HG03520 (cell line): ENCODE measurements at regions not wholly inside any gene's neighbourhood (a gene's known extent, or its start where the extent isn't known, plus 50 kb on each side); places are given as distances from the start of the nearest gene placed in this dataset.

Source experiments
- ATAC-seq: cut with Tn5 transposase; IDR thresholded peaks from one replicate; pipeline ENCODE4 v1.9.1; 2021; ENCODE audit warnings: mild to moderate bottlenecking, moderate library complexity; ENCODE audit not compliant: unreplicated experiment

- ATAC-seq: no peak
These were observed 105.0 kb upstream of the ALDH1B1 start for GRCh38 chr9:38287420-38287985.

GRCh38 chr9:38286766-38287165 lies 105.7 kb upstream of the ALDH1B1 start:
- no peak for ATAC-seq

DNA sequence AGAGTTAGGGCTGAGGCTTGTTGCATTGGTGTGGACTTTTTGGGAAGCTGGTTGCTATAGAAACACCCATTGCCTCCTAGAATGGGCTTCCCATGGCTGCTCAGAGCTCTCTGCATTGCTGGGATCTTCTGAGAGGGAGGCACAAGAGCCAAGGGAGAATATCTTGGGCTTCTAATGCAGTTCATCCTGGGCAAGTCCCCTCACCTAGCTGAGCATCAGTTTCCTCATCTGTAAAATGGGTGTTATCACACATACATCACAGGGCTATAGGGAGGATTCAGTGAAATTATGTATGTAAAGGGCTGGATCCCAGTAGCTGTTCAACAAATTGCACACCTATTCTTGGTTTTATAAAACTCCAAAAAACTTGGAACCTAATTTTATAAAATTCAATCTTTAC lies 106.1 kb upstream of the ALDH1B1 start:
- ATAC-seq: no peak

DNA sequence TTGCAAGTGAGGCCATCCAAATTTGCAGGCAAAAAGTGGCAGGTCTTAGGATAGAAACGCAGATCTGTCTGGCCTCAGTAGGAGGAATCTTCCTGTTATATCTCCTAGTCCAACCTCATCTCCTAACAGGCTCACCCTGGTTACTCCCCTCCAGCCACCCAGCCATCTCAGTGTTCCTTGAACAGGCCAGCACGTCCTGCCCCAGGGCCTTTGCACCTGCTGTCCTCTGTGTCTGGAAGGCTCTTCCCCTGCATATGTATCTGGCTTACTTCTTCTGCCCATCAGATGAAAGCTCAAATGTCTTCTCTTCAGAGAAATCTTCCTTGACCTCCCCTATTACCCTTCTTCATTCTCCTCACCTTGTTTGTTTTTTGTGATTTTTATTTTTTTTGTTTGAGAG lies 107.3 kb upstream of the ALDH1B1 start:
- no peak for ATAC-seq

GRCh38 chr9:38284588-38285051 lies 107.9 kb upstream of the ALDH1B1 start:
- no peak for ATAC-seq

DNA sequence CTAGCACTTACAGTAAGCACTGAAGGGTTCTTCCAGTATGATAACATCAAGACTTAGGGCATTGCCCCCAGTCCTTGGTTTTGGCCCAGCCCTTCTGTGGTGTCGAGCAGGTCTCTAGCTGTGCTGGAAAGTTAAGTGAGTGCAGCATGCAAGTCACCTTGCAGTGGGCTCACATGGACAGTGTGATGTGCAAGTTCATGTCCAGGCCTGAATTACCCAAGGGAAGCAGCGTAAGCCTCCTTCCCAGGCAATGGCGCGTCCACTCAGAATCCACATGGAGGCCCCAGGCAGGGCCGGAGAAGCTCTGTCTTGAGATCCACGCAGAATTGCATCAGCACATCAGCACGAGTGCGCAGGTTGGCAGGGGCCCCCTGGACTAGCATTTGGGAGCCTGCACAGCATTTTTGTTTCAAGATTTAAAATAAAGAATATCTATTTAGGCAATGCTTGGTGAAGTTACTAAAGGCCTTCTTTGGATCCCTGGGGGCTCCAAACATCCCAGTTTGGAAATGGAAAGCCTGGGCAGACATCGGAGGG lies 108.4 kb upstream of the ALDH1B1 start:
- no peak for ATAC-seq

DNA sequence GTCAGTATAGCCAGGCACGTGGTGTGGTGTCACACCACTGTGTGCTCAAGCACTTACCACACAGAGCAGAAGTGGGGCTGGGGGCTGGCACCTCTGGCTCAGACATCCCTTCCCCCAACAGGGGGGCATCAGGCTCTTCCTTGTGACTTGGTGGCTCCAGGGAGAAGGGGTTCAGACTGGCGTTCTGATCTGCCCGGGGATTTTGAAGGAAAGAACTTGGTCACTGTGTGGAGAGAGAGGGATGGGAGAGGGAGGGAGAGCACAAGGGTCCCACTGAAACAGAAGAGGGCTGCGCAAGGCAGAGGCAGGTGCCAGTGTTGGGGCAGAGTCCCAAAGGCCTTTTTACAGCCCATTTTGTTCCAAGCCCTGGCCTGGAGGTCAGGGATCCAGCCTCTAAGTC lies 109.7 kb upstream of the ALDH1B1 start:
- no peak for ATAC-seq

GRCh38 chr9:38281917-38282316 lies 110.6 kb upstream of the ALDH1B1 start:
- ATAC-seq: no peak

GRCh38 chr9:38281196-38281595 lies 111.3 kb upstream of the ALDH1B1 start:
- no peak for ATAC-seq

- no peak for ATAC-seq
These were observed 112.2 kb upstream of the ALDH1B1 start for GRCh38 chr9:38280251-38280800.

GRCh38 chr9:38278931-38279679 lies 113.4 kb upstream of the ALDH1B1 start:
- ATAC-seq: no peak

- ATAC-seq: no peak
These were observed 114.0 kb upstream of the ALDH1B1 start for GRCh38 chr9:38278457-38278856.

- ATAC-seq: no peak
These were observed 114.8 kb upstream of the ALDH1B1 start for GRCh38 chr9:38277601-38278200.

DNA sequence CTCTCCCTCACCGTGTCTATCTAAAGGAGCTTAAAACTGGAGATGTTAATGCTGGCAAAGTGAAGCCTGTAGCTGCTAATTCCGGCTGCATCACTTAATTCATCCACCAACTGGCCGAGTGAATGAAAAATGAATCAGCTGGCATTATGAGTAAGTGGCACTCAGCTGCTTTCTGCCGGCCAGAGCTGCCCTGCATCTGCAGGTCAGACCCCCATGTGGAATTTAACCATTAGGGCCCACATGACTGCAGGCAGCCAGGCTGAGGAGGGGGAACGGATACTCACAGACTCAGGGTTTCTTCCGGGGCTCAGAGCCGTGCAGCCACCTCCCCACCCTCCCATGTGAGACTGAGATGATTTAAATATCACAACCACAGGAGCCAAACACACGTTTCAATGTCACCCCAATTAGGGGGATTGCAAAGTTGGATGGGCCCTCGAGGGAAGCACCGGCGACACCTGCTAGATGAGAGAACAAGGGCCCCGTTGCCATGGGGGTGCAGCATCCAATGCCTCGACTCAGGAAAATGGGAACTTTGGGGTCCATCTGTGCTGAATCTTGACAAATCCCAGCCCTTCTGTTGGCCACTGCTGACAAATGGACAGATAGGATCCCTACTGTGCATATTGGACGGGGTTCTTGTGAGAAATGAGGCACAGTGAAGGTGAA lies 115.6 kb upstream of the ALDH1B1 start:
- ATAC-seq: no peak

GRCh38 chr9:38274800-38275199 lies 117.7 kb upstream of the ALDH1B1 start:
- ATAC-seq: no peak

GRCh38 chr9:38272710-38273109 lies 119.8 kb upstream of the ALDH1B1 start:
- ATAC-seq: no peak

DNA sequence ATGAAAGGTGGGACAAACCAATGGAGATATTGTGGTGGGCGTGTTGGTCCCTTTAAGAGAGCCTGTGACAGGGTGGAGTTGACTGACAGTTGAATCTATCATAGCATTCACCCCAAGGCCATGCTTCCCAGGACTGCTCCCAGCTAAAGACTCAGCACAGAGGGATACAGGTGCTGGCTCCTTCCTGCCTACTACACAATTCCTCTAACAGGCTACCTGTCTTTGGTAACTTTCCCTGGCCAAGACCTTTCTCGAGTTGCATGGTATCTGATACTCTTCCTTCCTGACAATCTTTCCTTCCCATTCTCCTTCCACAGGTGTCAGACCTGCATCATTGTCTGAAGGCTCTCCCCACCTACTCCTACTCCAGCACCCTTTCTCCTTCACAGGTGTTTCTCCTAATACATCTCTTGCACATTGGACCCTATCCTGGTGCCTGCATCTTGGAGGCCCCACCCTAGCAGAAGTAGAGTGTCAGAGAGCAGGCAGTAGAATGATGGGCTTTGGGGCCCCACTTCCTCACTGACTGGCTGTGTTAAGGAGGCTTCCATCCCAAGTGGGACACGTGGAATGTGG lies 120.7 kb upstream of the ALDH1B1 start:
- ATAC-seq: no peak

DNA sequence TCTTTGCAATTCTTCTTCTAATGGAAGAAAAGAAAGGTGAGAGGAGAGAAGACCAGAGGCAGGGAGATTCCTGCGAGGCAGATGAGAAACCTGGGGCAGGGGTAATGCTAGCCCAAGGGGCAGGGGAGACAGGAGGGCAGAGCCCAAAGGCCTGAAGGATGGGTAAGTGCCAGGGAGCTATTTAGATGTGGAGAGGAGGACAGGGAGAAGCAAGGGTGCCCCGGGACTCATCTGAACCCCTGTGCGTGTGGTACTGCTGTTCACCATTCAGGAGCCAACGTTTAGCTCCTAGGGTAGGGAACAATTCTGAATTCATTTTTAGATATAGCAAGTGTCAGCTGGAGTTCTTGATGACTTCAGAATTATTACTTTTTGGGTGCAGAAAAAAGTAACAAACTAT lies 122.7 kb upstream of the ALDH1B1 start:
- ATAC-seq: no peak

- ATAC-seq: no peak
These were observed 129.0 kb upstream of the ALDH1B1 start for GRCh38 chr9:38263532-38263931.

DNA sequence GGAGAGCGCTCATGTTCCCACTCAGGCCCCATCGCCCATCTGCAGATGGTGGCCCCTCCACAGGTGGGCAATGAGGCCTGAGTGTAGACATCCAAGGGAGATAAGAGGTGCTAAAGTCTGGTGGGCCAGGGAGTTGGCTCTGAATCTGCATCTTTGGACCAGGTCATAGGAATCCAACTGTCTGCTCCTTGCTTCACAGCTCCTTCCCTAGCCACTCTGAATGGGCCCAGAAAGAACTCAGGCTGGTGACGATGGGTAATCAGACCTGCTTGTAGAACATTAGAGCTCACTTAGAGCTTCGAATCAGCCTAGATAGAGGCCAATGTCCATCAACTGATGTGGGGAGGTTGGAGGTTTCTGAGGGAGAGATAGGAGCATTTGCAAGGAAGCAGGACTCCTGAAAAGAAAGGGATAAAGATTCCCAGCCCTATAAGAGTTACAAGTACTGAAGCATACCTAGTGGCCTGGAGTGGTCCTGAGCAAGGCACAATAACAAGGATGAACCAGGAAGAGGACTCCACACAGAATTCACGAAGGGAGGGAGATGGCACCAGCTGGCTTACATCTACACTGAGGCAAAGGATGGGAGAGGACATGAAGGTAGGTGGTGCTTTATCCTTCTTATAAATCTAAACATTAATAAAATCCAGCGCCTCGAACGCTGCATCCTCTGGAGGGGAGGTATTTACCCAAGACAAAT lies 132.8 kb upstream of the ALDH1B1 start:
- no peak for ATAC-seq
